ENCODE measurements at regions not wholly inside any gene's neighbourhood (a gene's known extent, or its start where the extent isn't known, plus 50 kb on each side); places are given as distances from the start of the nearest gene placed in this dataset.

DNA sequence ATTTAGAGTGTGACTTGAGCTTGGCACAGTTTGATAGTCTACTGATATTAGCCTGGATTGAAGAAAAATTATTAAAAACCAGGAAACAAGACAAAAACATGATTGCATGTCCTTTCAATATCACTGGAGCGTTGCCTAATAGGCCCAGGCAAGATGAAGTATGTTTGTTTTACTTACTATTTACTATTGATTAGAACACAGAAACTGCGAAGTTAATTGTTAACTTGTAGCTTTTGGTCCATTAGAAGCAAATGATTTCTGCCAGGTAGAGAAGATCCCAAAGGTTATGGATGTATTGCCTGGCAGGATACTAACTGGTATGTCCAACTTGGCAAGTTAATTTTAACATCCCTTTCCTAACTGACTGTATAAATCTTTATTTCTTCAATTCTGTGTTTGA lies 268.9 kb downstream of the ETNK1 start:
- TF ChIP-seq CTCF (conservative IDR thresholded peaks at IDR 0.05 in 1 of 2, IDR thresholded peaks at IDR 0.05 in 1 of 2; ENCODE audit: low read depth in 1 of 2, low read length in 2 of 2) (no peak), EZH2 (IDR thresholded peaks at IDR 0.05; ENCODE audit: low read length, missing control alignments) (no peak)
